HG02798 (cell line): ENCODE measurements at regions not wholly inside any gene's neighbourhood (a gene's known extent, or its start where the extent isn't known, plus 50 kb on each side); places are given as distances from the start of the nearest gene placed in this dataset.
"Not testable (repeated sequence)": the region's sequence is repeated elsewhere in the genome, so short reads cannot be mapped to it uniquely, and the experiment has no call there.

Source experiments
- ATAC-seq: cut with Tn5 transposase; IDR thresholded peaks from one replicate; pipeline ENCODE4 v1.9.1; 2021; ENCODE audit warnings: mild to moderate bottlenecking; ENCODE audit not compliant: unreplicated experiment, poor library complexity

DNA sequence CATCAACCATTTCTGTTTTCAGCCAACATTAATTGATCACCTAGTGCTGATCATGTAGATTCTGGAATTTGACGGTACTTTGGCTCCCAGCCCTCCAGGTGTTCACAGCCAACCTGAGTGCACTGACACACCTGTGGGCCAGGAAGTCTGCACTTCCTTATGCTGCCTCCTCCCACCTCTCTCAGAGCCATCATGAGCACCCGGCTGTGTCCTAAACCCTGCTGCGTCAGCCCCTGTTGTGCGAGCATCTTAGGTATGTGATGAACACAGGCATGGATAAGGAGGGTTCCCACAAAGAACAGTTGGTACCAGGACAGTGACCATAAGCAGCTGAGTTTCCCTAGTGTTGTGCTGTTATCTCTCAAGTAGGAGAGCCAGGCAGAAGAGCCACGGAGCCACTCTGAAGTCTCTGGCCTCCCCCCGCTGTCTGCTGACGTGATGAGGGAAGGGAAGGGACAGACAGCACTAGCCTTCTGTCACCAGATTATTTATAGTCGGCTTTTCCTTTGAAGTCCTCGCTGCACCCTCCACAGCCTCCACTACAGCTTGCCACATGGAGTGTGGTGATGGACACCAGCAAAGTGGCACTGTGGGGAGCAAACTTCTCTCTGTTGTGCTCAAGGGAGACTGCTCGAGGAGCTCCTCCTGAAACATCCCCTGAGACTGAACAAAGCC, 162.8 kb upstream of the ANKFN1 start:
- no peak for ATAC-seq

DNA sequence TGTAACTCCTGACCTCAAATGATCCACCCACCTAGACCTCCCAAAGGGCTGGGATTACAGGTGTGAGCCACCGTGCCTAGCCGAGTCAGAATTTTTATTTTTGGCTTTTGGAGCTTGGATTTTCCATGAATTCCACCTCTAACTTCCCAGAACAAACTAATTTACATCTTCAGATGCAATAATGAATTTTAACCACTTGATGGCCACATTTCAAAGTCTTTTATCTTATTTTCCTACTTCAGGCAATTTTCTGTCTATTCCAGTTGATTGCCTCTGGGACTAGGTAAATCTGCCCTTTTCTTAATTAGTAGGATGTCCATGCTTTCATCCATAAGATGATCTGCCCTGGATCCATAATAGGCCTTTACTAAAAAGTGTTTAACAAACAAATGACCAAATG, 156.4 kb upstream of the ANKFN1 start:
- no peak for ATAC-seq

DNA sequence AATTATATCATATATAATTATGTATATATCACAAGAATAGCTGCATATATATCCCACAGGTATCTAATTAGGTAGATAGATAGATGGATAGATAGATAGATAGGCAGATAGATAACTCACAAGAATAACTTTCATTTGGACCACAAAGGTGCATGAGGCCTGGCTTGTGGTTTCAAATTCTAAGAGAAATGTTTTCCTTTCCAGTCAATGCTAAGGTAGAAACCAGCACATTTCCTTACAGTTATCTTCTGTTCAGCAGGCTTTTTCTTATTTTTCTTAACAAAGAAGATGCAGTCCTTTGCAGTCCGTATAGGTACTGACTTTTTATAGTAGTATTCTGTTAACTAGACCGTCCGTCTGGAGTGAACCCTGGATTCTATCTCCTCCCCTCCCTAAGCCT, 152.9 kb upstream of the ANKFN1 start:
- no peak for ATAC-seq

DNA sequence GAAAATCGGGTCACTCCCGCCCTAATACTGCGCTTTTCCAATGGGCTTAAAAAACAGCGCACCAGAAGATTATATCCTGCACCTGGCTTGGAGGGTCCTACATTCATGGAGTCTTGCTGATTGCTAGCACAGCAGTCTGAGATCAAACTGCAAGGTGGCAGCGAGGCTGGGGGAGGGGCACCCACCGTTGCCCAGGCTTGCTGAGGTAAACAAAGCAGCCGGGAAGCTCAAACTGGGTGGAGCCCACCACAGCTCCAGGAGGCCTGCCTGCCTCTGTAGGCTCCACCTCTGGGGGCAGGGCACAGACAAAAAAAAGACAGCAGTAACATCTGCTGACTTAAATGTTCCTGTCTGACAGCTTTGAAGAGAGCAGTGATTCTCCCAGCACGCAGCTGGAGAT, 150.6 kb upstream of the ANKFN1 start:
- ATAC-seq, result not testable (repeated sequence)

DNA sequence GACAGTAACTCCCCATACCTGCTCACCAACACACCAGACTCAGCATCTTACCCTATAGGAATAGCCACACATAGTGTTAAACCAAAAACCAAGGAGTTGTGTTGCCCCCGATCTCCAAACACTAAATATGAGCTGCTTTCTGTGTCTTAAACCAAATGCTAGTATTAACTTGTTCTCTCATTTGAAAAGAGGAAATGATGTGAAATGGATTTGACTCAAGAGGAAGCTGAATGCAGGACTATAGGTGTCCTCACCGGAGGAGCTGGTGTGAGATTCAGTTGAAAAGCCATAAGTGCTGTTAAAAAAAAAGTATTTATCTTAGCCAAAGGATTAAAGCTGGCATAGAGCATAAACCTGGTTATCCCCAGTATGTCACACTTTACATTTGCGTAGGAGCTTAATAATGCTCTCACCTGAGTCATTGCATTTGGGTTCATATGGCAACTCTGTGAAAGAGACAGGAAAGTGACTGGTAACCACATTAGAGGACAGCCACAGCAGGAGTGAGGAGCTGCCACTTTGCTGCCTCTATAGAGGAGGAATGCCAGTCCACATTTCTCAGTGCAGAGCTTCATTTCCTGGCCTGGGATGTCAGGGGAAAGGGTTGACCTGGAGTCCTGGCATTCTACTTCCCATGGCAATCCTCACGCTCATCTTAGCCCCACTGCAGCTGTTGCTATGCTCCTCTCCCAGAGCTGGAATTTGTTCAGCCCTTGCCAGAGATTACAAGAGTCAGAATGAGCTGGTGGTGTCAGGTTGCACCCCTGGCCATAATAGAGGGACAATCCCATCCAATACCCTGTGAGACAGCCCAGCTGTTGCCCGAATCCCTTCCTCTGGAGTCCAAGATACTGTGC, 143.3 kb upstream of the ANKFN1 start:
- ATAC-seq, result no peak

DNA sequence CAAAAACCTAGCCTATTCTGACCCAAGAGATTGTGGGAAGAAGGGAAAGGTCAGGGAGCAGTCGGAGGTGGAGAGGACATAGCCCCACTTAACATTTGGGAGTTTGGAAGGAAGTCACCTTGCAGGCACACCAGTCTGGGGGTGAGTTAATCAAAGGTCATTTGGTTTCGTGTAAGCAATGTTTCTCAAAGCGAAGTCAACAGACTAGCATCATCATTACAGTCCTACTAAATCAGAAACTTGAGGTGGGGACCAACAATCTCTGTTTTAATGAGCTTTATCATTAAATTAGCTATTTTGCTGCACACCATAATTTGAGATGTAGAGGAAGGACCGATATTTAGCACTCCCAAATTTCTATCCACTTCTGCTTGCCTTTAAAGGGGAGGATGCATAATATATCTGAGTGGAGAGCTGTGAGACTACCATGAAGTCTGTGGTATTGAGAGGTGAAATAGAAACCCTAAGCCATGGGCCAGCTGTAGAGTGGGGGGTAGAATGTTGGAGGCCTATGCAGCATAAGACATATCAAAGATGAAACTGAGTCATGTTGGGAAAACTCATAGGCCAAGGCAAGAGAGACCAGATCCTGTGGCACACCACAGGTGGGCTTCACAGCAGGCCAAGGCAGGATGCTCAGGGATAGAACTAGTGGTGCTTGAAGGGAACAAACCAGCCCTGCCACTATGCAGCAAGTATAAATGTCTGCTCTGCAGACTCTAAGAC, 141.7 kb upstream of the ANKFN1 start:
- ATAC-seq, result no peak

DNA sequence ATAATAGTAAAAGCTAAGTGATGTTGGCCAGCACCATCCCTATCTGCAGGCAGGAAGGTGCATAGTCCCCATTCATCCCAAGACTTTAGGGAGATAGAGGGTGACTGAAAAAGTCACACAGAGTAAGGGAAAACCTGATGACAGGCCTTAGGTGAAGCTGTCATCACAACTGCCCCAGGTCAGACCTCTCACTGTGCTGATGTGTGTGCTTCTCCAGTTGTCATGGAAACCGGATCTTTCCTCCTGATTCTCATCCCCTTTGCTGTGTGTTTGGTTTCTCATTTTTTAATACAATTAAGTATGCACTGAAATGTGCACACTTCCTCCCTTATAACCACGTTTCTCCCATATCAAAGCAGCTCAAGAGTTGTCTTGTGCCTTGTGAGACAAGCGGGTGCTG, 135.1 kb upstream of the ANKFN1 start:
- no peak for ATAC-seq

DNA sequence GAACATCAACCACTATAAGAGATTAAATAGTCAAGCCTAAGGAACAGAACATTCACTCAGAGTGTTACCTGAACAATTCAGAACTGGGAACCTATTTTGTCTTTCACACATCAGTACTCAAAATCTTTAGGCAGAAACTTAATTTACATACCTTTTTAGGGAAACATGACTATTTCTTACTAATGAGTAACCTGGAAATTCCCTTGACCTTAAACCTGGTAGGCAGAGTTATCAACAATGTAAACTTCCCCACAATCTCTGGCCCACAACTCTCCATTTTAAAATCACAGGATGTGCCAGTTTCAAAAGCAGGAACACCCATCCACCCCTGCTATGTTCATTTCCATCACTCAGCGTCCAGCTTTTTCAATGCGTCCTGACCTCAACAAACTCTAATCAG, 132.9 kb upstream of the ANKFN1 start:
- peak; percentile 52 for ATAC-seq

DNA sequence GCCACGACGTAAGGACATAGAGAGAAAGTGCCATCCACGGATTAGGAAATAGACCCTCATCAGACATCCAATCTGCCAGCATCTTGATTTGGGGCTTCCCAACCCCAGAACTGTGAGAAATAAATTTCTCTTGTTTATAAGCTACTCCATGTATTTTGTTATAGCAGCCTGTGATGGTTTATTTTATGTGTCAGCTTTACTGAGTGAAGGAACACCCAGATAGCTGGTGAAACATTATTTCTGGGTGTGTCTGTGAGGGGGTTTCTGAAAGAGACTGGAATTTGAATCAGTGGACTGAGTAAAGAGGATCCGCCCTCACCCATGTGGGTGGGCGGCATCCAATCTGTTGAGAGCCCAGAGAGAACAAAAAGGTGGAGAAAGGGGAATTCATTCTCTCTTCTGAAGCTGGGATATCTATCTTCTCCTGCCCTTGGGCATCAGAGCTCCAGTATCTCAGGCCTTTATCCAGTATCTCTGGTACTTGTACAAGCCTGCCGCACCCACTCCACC, 131.5 kb upstream of the ANKFN1 start:
- no peak for ATAC-seq

DNA sequence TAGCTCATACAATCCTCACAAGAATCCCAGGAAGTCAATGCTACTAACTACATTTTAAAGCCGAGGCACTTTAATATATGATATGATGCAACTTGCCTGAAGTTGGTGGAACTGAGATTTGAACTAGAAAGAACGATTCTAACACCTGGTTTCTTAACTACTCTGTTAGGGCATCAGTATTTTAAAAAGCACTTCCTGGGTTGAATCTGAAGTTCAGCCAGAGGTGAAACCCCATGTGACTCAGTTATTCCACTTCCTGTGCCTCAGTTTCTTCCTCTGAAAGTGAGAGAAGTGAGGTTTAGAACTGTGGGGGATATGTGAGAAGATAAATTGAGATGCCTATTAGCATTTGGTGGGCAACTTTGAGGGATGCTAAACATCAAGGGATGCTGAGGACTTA, 129.4 kb upstream of the ANKFN1 start:
- peak; percentile 30 for ATAC-seq

DNA sequence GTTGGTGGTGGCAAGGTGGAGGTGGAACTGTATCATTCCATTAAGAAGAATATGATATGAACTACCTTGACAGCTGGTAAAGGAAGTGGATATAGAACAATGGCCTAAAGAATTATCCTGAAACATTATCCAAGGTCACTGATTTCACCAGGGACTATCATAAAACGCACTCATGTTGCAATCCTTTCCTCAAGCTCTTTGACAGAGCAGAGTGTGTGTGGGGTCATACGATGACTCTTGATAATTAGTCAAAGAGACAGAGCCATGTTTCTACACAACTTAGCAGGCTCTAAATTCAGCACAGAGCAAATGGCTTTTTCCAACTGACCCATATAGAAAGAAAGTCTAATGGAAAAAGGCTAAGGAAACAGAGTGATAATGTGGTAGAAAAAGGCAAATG, 126.4 kb upstream of the ANKFN1 start:
- ATAC-seq, result no peak

DNA sequence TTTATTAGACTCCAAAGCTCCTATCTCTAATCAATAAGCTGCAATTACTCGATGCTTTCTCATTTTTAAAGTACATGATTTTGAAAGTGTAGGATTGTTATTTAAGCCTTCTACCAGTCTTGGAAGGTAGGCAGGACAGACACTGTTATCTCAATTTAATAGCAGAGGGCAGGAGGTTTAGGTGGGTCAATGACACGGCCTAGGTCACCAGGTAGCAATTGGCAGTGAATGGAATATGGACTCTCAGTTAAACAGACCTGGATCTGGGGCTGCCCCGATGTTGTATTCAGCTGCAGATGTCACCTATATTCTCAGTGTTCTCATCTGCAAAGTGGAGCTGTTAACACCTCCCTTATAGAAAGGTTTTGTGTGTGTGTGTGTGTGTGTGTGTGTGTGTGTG, 124.4 kb upstream of the ANKFN1 start:
- no peak for ATAC-seq

DNA sequence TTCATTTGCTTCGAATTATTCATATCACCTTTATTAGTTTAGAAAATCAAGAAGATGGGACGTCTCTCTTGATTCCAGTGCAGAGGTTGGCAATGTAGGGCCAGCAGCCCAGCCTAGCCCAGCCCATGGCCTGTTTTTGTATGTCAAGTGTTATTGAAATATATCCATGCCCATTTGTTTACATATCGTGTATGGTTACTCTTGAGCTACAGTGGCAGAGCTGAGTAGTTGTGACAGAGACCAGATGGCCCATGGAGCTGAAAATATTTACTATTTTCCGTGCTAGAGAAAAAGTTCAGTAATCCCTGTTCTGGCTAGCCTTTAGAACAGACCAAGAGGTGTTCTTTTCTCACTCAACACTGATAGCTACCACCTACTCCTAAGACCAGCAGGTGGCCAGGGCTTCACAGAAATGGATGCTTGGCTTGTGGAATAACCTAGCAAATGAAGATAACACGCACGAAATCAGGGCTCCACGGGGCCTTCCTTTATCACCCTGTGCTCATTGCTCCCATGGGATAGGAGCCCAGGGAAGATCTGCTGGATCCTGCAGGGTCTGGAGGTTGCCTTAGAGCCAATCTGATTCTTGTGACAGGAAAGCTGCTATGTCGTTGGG, 123.2 kb upstream of the ANKFN1 start:
- ATAC-seq, result no peak

DNA sequence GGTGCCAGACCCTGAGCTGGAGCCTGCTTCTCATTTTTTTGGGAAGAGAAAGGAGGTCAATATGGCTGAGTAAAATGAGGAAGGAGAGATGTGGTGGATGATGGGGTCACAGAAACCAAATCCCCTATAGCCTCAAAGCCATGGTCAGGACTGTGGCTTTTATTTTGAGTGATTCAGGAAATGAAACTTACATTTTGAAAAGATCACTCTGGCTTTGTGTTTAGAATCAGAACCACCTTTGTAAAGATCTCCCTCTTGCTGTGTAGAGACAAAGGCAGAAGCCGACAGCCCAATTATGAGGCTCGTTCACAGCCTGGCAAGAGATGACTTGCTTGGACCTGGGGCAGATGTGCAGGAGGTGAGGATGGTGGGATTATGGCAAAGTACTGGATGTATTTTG, 121.6 kb upstream of the ANKFN1 start:
- ATAC-seq, result no peak

DNA sequence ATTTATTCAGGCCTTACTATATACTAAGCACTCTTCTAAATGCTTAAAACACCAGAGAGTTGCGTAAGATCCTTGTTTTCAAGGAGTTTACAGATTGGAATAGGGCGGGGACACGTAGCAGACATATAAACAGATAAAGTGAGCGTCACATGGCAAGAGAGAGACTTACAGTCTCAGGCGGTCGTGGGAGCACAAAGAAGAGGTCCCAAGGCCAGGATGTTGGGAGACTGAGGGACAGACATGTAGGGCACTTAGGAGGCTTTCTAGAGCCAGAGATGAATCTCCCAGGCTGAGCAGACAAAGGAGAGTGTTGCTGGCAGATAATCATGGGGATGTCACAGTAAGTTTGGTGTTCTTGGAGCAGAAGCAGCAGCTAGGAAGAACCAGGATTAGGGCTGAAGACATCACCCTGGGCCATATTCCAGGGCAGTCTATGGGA, 119.1 kb upstream of the ANKFN1 start:
- no peak for ATAC-seq

DNA sequence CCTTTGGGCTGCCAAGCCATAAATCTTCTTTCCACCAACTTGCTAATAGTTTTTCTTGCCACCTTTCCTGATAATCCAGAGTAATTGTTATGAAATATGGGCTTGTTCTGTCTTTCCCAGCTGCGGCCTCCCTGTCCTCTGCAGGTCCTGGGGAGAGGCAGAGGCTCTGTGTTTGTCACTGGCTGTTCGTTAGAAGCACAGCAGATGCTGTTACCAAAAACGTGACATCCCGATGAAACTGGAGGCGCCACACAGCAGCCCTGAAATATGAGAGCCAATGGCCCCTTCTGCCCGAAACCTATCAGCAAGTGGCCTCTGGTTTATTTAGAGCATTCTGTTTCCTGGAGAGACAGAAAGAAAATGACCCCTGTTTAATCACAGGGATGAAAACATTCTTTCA, 115.1 kb upstream of the ANKFN1 start:
- ATAC-seq, result no peak

DNA sequence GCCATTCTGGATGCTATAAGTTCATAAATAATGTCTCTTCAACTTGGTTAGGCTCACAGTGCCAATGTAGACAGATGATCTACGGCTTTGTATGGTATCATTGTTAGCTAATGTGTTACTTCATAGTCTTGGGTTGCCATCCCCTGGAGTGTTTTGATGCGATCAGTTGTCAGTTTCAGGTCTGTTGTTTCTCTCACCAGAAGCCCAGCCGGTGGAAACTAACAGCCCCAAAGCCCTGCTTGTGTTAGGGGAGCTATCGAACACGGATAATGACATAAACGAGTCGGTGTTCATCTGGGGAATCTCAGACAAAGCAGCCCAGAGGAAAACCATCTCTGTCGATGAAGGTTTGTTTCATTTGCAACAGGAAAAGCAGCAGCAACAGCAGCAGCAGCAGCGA, 107.4 kb upstream of the ANKFN1 start:
- ATAC-seq, result no peak

DNA sequence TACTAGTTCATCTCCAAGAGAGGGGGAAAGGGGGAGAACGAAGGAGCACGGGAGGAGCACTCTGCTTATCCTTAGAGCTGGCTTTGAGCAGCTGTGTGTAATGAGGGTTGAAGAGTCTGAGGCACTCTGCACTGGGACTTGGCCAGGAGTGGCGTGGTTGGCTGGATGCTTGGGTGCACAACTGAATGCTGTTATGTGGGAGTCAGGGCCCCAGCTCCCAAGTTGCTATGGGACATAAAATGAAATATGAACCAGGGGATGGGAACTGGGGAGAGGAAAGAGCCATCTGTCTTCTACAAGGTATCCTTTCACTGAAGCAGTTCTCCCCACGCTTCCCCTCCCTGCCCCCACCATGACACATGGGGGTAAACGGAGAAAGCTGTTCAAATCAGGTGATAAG, 105.9 kb upstream of the ANKFN1 start:
- no peak for ATAC-seq

DNA sequence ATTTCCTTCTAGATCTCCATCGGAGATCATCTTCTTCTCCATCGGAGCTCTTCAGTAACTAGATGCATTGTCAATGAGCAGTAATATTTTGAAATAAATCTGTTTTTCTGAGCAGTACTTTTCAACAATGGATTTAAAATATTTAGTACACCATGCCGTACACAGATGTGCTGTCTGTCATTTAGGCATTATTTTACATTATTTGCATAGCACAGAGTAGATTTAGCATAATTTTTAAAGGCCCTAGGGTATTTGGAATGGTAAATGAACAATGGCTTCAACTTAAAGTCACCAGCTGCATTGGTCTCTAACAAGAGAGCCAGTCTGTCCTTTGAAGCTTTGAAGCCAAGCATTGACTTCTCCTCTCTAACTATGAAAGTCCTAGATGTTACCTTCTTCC, 95.4 kb upstream of the ANKFN1 start:
- ATAC-seq, result no peak

DNA sequence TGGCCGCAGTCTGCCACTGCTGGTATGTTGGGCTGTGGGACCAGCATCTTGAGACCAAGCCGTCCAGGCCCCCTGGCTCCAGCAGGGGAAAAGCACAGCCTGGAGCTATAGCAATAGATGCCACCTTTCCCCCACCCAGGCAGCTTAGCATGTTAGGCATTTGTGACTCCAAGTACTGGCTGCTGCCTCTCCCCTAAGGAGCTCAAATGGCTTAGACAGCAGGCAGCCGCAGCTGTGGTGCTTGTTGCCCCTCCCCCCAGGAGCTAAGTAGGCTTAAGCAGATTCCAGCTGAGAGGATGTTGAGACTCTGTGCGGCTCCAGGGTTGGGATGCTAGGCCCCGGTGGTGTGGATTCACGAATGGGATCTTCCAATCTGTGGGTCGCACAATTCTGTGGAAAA, 88.8 kb upstream of the ANKFN1 start:
- no peak for ATAC-seq
